GM21390 (cell line): ENCODE measurements at regions not wholly inside any gene's neighbourhood (a gene's known extent, or its start where the extent isn't known, plus 50 kb on each side); places are given as distances from the start of the nearest gene placed in this dataset.
"Not testable (repeated sequence)": the region's sequence is repeated elsewhere in the genome, so short reads cannot be mapped to it uniquely, and the experiment has no call there.

Source experiments
- ATAC-seq: cut with Tn5 transposase; IDR thresholded peaks from one replicate; pipeline ENCODE4 v1.9.1; 2021; ENCODE audit not compliant: unreplicated experiment

- ATAC-seq = no peak
Measured at GRCh38 chr3:70518356-70518755, 205.9 kb upstream of the MDFIC2 start.

- no peak for ATAC-seq
Measured at GRCh38 chr3:70517124-70517890, 204.9 kb upstream of the MDFIC2 start.

- no peak for ATAC-seq
Measured at GRCh38 chr3:70516076-70516475, 203.6 kb upstream of the MDFIC2 start.

- ATAC-seq = no peak
Measured at GRCh38 chr3:70507486-70507885, 195.0 kb upstream of the MDFIC2 start.

- no peak for ATAC-seq
Measured at GRCh38 chr3:70506775-70507174, 194.3 kb upstream of the MDFIC2 start.

DNA sequence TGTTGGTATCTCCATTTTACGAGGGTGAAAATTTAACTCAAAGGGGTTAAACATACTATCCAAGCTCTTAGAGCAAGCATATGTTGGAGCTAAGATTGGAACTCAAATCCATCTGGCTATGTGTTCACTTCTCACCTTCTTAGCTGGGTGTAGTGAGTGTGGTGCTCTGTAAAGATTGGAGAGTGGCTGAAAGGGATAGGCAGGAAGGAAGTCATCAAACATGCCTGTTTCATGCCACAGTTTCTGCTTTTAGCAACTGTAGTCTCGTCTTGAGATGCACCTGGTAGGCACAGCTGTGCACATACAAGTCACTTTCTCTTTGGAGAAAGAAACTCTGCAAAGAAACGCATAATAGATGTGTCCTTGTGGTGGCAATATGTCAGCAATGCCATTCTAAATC is 189.1 kb upstream of the MDFIC2 start:
- ATAC-seq = no peak

- ATAC-seq = no peak
Measured at GRCh38 chr3:70488816-70489215, 176.4 kb upstream of the MDFIC2 start.

- ATAC-seq = no peak
Measured at GRCh38 chr3:70488131-70488530, 175.7 kb upstream of the MDFIC2 start.

GRCh38 chr3:70486414-70487017 is 174.1 kb upstream of the MDFIC2 start:
- no peak for ATAC-seq

GRCh38 chr3:70476174-70476573 is 163.7 kb upstream of the MDFIC2 start:
- no peak for ATAC-seq

GRCh38 chr3:70471464-70472342 is 159.3 kb upstream of the MDFIC2 start:
- ATAC-seq = no peak

- no peak for ATAC-seq
Measured at GRCh38 chr3:70466096-70466495, 153.7 kb upstream of the MDFIC2 start.

DNA sequence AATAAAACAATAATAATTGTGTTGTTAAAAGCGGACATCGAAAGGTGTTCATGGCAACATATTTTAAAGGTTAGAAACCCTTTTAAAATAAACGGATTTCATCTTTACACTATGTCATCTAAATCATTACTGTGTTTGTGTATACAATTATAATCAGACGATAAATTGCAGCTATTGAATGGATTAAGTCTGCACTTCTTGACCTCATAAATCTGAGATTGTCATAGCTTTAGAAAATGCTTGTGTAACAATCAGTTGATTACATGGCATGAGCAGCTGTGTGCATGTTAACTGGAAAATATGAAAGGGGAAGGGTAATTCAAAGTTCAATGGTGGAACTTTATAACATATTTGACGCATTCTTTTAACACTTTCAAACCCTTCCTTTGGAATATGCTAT is 152.4 kb upstream of the MDFIC2 start:
- ATAC-seq = no peak

DNA sequence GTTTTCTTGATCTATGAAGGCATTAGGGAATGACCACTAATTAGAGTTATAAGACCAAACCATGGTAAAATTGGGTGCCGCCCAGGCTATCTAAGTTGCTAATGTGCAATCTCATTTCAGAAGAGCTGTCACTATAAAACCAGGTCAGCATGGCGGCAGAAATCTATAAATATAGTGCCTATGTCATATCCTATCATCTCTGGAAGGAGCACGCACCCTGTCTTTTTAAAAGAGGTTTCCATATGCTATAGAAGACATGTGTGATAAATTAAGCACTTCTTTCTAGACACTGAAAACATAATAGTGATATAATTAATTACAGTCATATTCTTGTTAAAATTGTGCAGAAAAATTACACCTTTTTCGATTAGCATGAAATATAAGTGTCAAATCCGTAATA is 152.0 kb upstream of the MDFIC2 start:
- ATAC-seq = no peak

DNA sequence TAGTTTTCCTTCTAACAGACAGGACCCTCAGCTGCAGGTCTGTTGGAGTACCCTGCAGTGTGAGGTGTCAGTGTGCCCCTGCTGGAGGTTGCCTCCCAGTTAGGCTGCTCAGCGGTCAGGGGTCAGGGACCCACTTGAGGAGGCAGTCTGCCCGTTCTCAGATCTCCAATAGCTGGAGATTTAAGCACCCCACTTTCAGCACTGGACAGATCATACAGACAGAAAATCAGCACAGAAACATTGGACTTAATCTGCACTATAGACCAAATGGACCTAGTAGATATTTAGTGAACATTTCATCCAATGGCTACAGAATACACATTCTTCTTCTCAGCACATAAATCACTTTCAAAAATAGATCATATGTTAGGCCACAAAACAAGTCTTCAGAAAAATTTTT is 137.8 kb upstream of the MDFIC2 start:
- not testable (repeated sequence) for ATAC-seq

DNA sequence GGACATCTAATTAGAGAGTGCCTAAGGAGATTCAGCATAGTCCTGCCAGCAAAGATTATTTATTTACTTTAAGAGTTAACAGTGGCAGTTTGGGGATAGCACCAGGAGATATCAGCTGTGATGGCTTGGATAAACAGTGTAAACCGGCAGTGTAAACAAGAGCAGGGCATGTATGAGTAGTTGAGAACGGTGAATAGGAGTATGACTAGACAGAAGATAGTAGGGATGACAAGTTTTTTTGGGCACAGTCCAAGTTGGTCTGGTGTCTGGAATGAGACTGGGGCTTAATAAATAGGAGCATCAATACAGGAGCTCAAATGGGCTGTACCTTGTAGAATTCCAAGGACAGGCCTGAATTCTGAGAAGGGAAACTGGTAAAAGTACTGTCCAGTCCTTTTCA is 123.0 kb upstream of the MDFIC2 start:
- not testable (repeated sequence) for ATAC-seq

DNA sequence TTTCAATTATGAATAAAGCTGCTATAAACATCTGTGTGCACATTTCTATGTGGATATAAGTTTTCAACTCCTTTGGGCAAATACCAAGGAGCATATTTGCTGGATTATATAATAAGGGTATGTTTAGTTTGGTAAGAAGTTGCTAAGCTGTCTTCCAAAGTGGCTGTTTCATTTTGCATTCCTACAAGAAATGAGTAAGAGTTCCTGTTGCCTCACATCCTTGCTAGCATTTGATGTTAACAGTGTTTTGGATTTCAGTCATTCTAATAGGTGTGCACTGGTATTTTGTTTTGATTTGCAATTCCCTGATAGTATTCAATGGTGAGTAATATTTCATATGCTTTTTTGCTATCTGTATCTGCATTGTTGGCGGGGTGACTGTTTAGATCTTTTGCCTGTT is 120.7 kb upstream of the MDFIC2 start:
- ATAC-seq = no peak

DNA sequence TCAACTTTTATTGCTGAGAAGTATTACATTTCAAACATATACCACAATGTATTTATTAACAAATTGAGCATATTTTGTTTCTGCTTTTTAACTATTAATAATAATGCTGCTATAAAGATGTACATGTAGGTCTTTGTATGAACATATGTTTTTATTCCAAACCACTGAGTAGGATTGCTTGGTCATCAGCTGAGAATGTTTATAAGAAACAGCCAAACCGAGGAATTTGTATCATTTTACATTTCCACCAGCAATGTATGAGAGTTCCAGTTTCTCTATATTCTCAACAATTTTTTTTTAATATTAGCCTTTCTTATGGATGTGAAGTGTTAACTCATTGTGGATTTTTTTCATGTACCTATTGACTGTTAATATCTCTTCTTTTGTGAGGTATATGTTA is 119.5 kb upstream of the MDFIC2 start:
- no peak for ATAC-seq

DNA sequence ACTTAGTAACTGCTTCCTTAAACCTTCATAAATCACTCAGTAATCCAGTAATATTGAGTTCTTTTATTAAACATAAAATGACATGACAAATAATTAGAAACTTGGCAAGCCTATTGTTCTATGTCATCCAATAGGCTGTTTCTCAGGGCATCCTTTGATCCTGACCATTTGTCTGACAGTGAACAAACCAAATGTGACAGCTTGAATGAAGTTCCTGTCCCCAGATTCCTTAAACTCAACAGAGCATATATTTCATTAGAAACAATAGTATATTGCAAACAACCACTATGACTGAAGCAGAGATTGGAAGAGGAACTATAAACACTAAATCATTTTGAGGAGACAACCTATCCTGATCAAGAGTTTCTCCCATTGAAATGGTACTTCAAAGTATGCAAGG is 113.6 kb upstream of the MDFIC2 start:
- ATAC-seq = no peak

DNA sequence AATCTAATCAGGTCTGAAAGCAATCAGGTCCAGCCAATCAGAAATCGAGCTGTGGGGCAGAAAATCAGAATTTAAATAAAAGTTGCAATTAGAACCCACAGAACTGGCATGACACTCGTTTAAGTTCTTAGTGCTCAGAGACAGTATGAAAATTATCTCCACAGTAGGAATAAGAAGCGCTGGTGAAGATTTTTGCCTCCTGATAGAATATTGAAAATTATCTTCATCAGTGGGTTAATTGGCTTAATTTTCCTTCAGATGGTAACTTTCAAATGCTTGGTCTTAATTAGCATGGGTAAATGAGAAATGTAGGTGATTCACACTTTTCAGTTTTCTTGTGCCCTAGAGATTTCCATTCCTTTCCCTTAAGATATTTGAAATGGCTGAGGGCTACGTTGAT is 109.1 kb upstream of the MDFIC2 start:
- ATAC-seq = no peak

- ATAC-seq = no peak
Measured at GRCh38 chr3:70409018-70409417, 96.6 kb upstream of the MDFIC2 start.

DNA sequence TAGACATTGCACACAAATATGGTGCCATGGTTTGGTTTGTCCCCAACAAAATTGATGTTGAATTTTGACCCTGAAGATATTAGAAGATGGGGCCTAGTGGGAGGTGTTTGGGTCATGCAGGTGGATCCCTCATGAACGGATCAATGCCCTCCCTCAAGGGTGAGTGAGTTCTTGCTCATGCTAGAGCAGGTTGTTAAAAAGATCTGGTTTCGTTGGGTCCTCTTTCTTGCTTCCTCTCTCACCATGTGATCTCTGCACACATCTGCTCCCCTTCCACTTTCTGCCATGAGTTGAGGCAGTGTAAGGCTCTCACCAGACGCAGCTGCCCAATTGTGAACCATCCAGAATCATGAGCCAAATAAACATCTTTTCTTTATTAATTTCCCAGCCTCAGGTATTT is 87.8 kb upstream of the MDFIC2 start:
- ATAC-seq = peak; percentile 90
